ENCODE measurements at regions not wholly inside any gene's neighbourhood (a gene's known extent, or its start where the extent isn't known, plus 50 kb on each side); places are given as distances from the start of the nearest gene placed in this dataset.

DNA sequence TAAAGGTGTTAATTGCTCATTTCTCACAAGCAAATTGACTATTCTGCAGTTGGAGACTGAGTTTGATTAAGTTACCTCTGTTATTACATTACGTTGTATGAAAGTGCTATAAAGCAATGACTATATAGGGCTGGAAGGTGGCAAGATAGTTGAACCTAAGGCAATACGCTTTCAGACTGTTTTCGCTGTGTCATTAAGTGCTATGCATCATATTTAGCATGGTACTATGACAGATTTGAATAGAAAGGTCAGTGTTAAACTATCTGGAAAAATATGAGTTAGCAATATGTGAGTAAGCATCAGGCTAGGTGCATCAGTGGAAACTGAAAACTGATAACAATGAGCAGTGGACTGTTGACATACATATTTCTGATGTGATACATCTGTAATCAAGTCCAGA is 206.0 kb upstream of the ARHGAP24 start:
- ATAC-seq (ENCODE audit: low read depth) = no peak
- TF ChIP-seq, protein P1, sequence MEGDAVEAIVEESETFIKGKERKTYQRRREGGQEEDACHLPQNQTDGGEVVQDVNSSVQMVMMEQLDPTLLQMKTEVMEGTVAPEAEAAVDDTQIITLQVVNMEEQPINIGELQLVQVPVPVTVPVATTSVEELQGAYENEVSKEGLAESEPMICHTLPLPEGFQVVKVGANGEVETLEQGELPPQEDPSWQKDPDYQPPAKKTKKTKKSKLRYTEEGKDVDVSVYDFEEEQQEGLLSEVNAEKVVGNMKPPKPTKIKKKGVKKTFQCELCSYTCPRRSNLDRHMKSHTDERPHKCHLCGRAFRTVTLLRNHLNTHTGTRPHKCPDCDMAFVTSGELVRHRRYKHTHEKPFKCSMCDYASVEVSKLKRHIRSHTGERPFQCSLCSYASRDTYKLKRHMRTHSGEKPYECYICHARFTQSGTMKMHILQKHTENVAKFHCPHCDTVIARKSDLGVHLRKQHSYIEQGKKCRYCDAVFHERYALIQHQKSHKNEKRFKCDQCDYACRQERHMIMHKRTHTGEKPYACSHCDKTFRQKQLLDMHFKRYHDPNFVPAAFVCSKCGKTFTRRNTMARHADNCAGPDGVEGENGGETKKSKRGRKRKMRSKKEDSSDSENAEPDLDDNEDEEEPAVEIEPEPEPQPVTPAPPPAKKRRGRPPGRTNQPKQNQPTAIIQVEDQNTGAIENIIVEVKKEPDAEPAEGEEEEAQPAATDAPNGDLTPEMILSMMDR (IDR thresholded peaks at IDR 0.05; ENCODE audit: poor library complexity, severe bottlenecking) = no peak
- no peaks in the 10 kb centered on the region for H3K4me1 ChIP-seq (ENCODE audit: insufficient read depth, poor library complexity, severe bottlenecking)
- H3K36me3 ChIP-seq (ENCODE audit: low read depth) = no peaks in the 10 kb centered on the region
- no peak for DNase-seq (ENCODE audit: low spot score)
- no peaks in the 10 kb centered on the region for H3K27me3 ChIP-seq (ENCODE audit: insufficient read depth, poor library complexity, severe bottlenecking)
- H3K9me3 ChIP-seq (ENCODE audit: severe bottlenecking) = no peaks in the 10 kb centered on the region
- H3K4me3 ChIP-seq (ENCODE audit: severe bottlenecking) = no peak overlapping the region
- H3K27ac ChIP-seq (ENCODE audit: poor library complexity, severe bottlenecking) = no peak overlapping the region

- DNase-seq (ENCODE audit: low spot score) (no peak), ATAC-seq (ENCODE audit: low read depth) (no peak)
- TF ChIP-seq, protein P1 (IDR thresholded peaks at IDR 0.05; ENCODE audit: poor library complexity, severe bottlenecking) = no peak
- H3K9me3 ChIP-seq (ENCODE audit: severe bottlenecking) = no peaks in the 10 kb centered on the region
- H3K4me1 ChIP-seq (ENCODE audit: insufficient read depth, poor library complexity, severe bottlenecking) = no peaks in the 10 kb centered on the region
- no peak overlapping the region for H3K4me3 ChIP-seq (ENCODE audit: severe bottlenecking)
- no peak overlapping the region for H3K27ac ChIP-seq (ENCODE audit: poor library complexity, severe bottlenecking)
- H3K36me3 ChIP-seq (ENCODE audit: low read depth) = no peaks in the 10 kb centered on the region
- H3K27me3 ChIP-seq (ENCODE audit: insufficient read depth, poor library complexity, severe bottlenecking) = peaks cover 4% of the 10 kb centered on the region
Measured at GRCh38 chr4:85274955-85275354, 200.0 kb upstream of the ARHGAP24 start.

GRCh38 chr4:85280963-85281362 is 194.0 kb upstream of the ARHGAP24 start:
- TF ChIP-seq, protein P1 (IDR thresholded peaks at IDR 0.05; ENCODE audit: poor library complexity, severe bottlenecking) = no peak
- no peaks in the 10 kb centered on the region for H3K4me1 ChIP-seq (ENCODE audit: insufficient read depth, poor library complexity, severe bottlenecking)
- H3K36me3 ChIP-seq (ENCODE audit: low read depth) = no peaks in the 10 kb centered on the region
- ATAC-seq (ENCODE audit: low read depth) (no peak), DNase-seq (ENCODE audit: low spot score) (no peak)
- H3K4me3 ChIP-seq (ENCODE audit: severe bottlenecking) = no peak overlapping the region
- H3K9me3 ChIP-seq (ENCODE audit: severe bottlenecking) = no peaks in the 10 kb centered on the region
- no peak overlapping the region for H3K27ac ChIP-seq (ENCODE audit: poor library complexity, severe bottlenecking)
- peaks cover 4% of the 10 kb centered on the region for H3K27me3 ChIP-seq (ENCODE audit: insufficient read depth, poor library complexity, severe bottlenecking)

DNA sequence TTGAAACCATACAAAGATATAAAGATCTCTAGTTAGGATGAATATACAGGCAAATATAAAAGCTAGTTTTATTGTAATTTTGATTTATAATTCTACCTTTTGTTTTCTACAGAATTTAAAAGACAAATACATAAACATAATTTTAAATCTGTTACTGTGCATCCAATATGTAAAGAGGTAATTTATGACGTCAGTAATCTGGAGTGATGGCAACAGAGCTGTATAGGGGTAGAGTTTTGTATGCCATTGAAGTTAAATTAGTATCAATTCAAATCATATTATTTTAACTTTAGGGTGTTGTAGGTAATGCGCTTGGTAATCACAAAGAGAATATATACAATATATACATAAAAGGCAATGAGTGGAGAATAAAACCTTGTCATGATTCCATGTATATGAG is 183.7 kb upstream of the ARHGAP24 start:
- H3K4me3 ChIP-seq (ENCODE audit: severe bottlenecking) = no peak overlapping the region
- ATAC-seq (ENCODE audit: low read depth) (no peak), DNase-seq (ENCODE audit: low spot score) (no peak)
- no peaks in the 10 kb centered on the region for H3K9me3 ChIP-seq (ENCODE audit: severe bottlenecking)
- no peaks in the 10 kb centered on the region for H3K36me3 ChIP-seq (ENCODE audit: low read depth)
- TF ChIP-seq, protein P1 (IDR thresholded peaks at IDR 0.05; ENCODE audit: poor library complexity, severe bottlenecking) = no peak
- no peaks in the 10 kb centered on the region for H3K27me3 ChIP-seq (ENCODE audit: insufficient read depth, poor library complexity, severe bottlenecking)
- no peak overlapping the region for H3K27ac ChIP-seq (ENCODE audit: poor library complexity, severe bottlenecking)
- H3K4me1 ChIP-seq (ENCODE audit: insufficient read depth, poor library complexity, severe bottlenecking) = no peaks in the 10 kb centered on the region

DNA sequence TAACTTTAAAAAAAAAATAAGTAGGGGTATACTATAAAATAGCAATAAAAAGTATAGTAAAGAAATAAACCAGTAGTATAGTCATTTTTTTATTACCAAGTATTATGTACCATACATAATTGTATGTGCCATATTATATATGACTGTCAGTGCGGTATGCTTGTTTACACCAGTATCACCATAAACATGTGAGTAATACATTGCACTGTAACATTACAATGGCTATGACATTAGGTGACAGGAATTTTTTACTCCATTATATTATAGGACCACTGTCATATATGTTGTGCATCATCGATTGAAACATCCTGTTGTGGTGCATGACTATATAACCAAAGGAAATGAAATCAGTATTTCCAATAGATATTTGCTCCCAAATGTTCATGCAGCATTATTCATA is 176.9 kb upstream of the ARHGAP24 start:
- ATAC-seq (ENCODE audit: low read depth) = no peak
- TF ChIP-seq, protein P1 (IDR thresholded peaks at IDR 0.05; ENCODE audit: poor library complexity, severe bottlenecking) = no peak
- no peak for DNase-seq (ENCODE audit: low spot score)
- H3K36me3 ChIP-seq (ENCODE audit: low read depth) = no peaks in the 10 kb centered on the region
- no peaks in the 10 kb centered on the region for H3K9me3 ChIP-seq (ENCODE audit: severe bottlenecking)
- H3K4me3 ChIP-seq (ENCODE audit: severe bottlenecking) = no peak overlapping the region
- H3K4me1 ChIP-seq (ENCODE audit: insufficient read depth, poor library complexity, severe bottlenecking) = no peaks in the 10 kb centered on the region
- H3K27me3 ChIP-seq (ENCODE audit: insufficient read depth, poor library complexity, severe bottlenecking) = no peaks in the 10 kb centered on the region
- H3K27ac ChIP-seq (ENCODE audit: poor library complexity, severe bottlenecking) = no peak overlapping the region
